B cell (primary cell): ENCODE measurements at regions not wholly inside any gene's neighbourhood (a gene's known extent, or its start where the extent isn't known, plus 50 kb on each side); places are given as distances from the start of the nearest gene placed in this dataset.

Source experiments
- CTCF ChIP-seq: fragments of 200-600 bp; IDR thresholded peaks from one replicate; pipeline ENCODE4 v1.8.0; 2022; ENCODE audit warnings: antibody characterized with exemption, mild to moderate bottlenecking
- EZH2 ChIP-seq: IDR thresholded peaks from 2 replicates; pipeline ENCODE4 v1.6.1; 2012; ENCODE audit warnings: borderline replicate concordance, low read depth, mild to moderate bottlenecking, moderate library complexity, low read length; ENCODE audit not compliant: insufficient read depth, poor library complexity, severe bottlenecking

GRCh38 chr12:28104316-28104715, 85.9 kb upstream of the CCDC91 start:
- TF ChIP-seq CTCF, result no peak
- TF ChIP-seq EZH2, result no peak
